HG02678 (cell line): ENCODE measurements at regions not wholly inside any gene's neighbourhood (a gene's known extent, or its start where the extent isn't known, plus 50 kb on each side); places are given as distances from the start of the nearest gene placed in this dataset.

Source experiments
- ATAC-seq: cut with Tn5 transposase; IDR thresholded peaks from one replicate; pipeline ENCODE4 v1.9.1; 2021; ENCODE audit warnings: mild to moderate bottlenecking, moderate library complexity; ENCODE audit not compliant: unreplicated experiment

- ATAC-seq: no peak
Measured at GRCh38 chr15:70493376-70493775, 270.0 kb downstream of the UACA start.

- peak; percentile 59 for ATAC-seq
Measured at GRCh38 chr15:70492240-70493177, 270.8 kb downstream of the UACA start.

GRCh38 chr15:70491641-70492040 lies 271.7 kb downstream of the UACA start:
- ATAC-seq: no peak

GRCh38 chr15:70491201-70491621 lies 272.1 kb downstream of the UACA start:
- no peak for ATAC-seq

GRCh38 chr15:70490838-70491155 lies 272.6 kb downstream of the UACA start:
- ATAC-seq: no peak

GRCh38 chr15:70490148-70490837 lies 273.1 kb downstream of the UACA start:
- ATAC-seq: no peak

- no peak for ATAC-seq
Measured at GRCh38 chr15:70488941-70489848, 274.2 kb downstream of the UACA start.

- no peak for ATAC-seq
Measured at GRCh38 chr15:70488002-70488605, 275.3 kb downstream of the UACA start.

- ATAC-seq: no peak
Measured at GRCh38 chr15:70487387-70487740, 276.0 kb downstream of the UACA start.

GRCh38 chr15:70486451-70487386 lies 276.6 kb downstream of the UACA start:
- peak; percentile 68 for ATAC-seq

GRCh38 chr15:70486012-70486411 lies 277.3 kb downstream of the UACA start:
- ATAC-seq: no peak

GRCh38 chr15:70484993-70485392 lies 278.4 kb downstream of the UACA start:
- no peak for ATAC-seq

GRCh38 chr15:70483513-70483912 lies 279.8 kb downstream of the UACA start:
- ATAC-seq: no peak

GRCh38 chr15:70480196-70480856 lies 283.0 kb downstream of the UACA start:
- ATAC-seq: peak; percentile 43

- ATAC-seq: no peak
Measured at GRCh38 chr15:70479785-70480184, 283.6 kb downstream of the UACA start.

GRCh38 chr15:70479056-70479455 lies 284.3 kb downstream of the UACA start:
- ATAC-seq: no peak

- ATAC-seq: peak; percentile 44
Measured at GRCh38 chr15:70478251-70478990, 284.9 kb downstream of the UACA start.

GRCh38 chr15:70477750-70478250 lies 285.6 kb downstream of the UACA start:
- no peak for ATAC-seq
